HG02852 (cell line): ENCODE measurements at regions not wholly inside any gene's neighbourhood (a gene's known extent, or its start where the extent isn't known, plus 50 kb on each side); places are given as distances from the start of the nearest gene placed in this dataset.
"Not testable (repeated sequence)": the region's sequence is repeated elsewhere in the genome, so short reads cannot be mapped to it uniquely, and the experiment has no call there.

Source experiments
- ATAC-seq: cut with Tn5 transposase; IDR thresholded peaks from one replicate; pipeline ENCODE4 v1.9.1; 2021; ENCODE audit warnings: mild to moderate bottlenecking, moderate library complexity; ENCODE audit not compliant: unreplicated experiment

DNA sequence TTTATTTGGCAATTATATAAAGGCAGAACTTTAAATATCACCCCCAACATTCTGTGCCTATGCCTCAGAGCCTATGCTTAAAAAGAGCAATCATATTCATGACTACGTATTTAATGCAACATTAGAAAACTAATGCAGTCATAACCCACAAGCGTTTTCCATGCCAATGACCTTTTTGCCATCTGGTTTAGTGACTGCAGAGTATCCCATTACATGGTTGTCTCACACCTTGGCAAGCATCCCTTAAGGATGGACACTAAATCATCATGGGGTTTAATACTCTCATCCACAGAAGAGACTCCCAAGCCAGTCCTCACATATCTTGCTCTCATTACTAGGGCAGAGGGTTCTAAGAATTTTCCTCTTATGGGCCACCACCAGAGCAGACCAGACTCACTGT, 188.2 kb upstream of the PLGLB2 start:
- ATAC-seq: not testable (repeated sequence)

DNA sequence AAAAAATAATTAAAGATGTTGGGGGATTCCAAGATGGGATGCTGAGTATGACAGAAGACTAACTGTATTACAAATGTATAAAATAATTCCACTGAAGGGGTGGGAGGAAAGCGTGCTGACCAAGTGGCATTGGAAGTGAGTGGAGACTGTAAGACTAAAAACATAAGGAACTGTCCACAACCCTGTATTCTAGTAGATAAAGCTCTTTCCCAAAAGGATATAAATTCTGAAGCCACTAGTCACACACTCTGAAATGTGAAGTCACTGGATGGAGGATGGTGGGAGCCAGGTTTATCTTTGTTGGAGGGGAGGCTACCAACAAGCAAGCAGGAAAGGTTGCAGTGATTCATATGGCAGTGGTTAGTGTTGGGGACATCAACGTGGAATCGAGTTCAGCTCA, 182.8 kb upstream of the PLGLB2 start:
- ATAC-seq: not testable (repeated sequence)

DNA sequence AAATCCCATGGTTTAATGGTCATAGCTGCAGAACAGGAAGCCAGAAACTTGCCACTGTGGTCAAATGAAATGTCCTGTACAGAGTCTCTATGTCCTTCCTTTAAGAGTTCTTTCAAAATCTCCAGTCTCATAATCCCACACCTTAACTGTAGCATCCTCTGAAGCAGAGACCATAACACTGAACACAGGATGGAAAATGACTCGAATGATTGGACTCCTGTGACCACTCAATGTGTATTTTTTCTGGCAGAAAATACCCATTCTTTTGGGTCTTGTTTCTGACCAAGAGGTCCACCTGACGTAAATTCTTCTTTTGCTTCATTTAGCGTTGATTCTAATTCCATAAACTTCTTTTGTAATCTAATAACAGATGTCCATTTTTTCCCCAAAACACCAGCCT, 181.4 kb upstream of the PLGLB2 start:
- ATAC-seq: not testable (repeated sequence)

DNA sequence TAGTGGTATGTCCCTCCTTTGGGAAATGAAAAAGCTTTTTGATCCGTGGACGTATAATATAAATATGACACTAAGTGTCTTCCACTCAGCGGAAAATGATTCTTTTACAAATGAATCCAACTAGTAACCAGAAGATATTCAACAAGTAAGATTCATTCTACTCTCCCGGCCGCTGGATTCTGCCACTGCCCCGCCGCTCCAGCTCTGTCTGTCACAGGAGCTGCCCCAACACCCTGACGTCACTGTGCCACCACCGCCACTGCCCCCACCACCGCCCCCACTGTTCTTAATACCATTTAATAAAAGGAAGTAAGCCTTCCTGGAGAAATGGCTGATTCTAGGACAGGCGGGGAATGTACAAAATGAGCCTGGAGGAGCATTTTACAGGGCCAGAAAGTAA, 180.8 kb upstream of the PLGLB2 start:
- not testable (repeated sequence) for ATAC-seq

DNA sequence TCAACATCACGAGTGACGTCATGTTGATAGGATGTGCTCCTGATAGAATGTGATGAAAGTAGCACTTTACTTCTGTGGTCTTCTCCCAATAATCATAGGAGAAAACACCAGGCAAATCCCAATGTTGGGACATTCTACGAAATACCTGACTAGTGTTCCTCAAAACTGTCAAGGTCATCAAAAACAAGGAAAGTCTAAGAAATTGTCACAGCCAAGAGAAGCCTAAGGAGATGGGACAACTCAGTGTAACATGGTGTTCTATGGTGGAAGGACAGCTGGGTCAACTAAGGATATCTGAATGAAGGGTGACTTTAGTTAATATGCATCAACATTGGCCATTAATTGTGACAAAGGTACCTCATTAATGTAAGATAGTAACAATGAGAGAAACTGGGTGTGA, 180.0 kb upstream of the PLGLB2 start:
- ATAC-seq: not testable (repeated sequence)

DNA sequence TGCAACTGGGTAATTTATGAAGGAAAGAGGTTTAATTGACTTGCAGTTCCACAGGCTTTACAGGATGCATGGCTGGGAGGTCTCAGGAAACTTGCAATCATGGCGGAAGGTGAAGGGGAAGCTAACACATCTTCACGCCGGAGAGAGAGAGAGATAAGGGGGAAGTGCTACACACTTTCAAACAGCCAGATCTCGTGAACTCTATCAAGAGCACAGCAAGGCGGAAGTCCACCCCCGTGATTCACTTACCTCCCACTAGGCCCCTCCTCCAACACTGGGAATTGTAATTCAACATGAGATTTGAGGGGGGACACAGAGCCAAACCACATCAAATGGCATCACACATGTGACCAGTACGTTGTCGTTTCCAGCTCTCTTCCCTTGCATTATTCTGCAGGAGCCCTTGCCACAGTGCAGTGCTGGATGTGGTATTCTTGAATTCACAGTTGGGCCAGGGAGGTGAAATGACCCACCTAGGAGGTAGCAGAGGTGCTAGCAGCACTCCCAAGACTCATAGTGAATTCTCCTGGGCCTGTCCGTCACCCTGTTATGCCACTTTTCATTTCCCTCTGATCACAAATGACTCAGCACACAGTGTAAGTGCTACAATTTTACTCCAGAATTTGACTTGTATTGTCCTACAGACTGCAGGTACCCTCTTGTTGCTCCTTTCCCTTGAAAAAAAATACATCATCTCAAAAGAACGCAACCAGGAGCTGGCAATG, 179.2 kb upstream of the PLGLB2 start:
- not testable (repeated sequence) for ATAC-seq

DNA sequence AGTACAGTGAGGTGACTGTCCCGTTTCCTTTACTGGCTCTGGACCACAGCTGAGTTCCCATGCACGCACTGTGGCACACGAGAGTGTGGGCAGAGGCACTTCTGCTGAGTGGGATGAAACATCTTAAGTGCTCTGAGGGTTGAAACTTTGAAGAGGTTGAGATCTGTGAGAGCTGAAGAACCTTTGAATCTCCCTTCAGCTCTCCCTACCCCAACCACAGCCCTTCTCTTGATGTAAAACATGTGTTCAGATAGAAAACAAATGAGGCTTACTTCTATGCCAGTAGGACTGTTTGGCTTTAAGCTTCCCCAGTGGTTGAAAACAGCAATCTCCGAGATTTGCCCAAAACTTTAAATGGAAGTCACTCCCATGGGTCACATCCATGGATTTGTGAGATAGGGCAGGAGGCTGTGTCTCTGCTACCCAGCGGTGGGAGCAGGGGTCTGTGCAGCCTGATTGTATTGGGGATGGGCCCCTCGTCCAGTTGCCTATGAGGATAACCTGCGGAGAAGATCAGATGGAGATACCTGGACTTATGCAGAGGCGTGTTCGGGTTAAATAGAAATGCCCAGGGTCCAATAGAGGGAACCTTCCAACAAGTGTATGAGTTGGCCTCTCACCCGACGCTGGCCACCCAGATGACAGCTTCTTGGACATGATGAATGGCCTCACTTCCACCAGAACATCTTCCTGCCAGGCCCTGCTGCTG, 178.0 kb upstream of the PLGLB2 start:
- not testable (repeated sequence) for ATAC-seq

DNA sequence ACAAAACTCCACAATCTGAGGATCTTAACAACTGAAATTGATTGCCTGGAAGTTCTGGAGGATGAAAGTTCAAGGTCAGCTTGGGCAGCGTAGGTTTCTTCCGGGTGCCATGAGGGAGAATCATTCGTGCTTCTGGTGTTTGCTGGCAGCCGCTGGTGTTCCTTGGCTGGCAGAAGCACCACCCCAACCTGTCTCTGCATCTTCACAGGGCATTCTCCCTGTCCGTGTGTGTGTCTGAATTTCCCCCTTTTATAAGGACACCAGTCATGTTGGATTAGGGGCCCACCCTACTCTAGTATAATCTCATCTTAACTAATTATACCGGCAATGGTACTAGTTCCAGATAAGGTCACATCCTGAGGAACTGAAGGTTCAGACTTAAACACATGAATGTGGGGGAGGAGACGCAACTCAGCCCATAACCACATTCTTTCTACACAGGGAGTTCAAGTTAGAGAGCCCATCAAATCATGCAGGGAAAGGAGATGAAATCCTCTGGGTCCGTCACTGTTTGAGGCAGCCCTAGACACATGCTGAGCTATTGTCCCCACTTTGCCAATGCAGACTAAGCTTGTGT, 175.9 kb upstream of the PLGLB2 start:
- not testable (repeated sequence) for ATAC-seq

DNA sequence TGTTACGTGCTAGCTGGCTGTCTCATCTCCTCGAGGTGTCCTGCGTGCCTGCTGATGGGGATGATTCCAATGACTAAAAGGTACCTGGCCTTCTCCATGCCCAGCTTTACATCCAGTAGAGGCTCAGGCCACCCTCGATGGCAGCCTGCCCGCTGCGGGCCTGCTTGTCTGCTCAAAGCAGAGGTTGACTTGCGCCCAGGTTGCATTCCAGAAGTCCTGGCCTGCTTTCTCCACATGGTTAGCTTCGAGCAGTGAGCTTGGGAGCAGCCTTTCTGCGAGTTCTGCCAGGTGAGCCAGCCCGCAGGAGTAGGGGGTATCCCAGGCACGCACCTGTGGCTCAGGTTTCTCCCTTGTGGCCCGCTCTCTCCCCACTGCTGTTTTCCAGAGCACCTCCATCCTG, 175.0 kb upstream of the PLGLB2 start:
- not testable (repeated sequence) for ATAC-seq

DNA sequence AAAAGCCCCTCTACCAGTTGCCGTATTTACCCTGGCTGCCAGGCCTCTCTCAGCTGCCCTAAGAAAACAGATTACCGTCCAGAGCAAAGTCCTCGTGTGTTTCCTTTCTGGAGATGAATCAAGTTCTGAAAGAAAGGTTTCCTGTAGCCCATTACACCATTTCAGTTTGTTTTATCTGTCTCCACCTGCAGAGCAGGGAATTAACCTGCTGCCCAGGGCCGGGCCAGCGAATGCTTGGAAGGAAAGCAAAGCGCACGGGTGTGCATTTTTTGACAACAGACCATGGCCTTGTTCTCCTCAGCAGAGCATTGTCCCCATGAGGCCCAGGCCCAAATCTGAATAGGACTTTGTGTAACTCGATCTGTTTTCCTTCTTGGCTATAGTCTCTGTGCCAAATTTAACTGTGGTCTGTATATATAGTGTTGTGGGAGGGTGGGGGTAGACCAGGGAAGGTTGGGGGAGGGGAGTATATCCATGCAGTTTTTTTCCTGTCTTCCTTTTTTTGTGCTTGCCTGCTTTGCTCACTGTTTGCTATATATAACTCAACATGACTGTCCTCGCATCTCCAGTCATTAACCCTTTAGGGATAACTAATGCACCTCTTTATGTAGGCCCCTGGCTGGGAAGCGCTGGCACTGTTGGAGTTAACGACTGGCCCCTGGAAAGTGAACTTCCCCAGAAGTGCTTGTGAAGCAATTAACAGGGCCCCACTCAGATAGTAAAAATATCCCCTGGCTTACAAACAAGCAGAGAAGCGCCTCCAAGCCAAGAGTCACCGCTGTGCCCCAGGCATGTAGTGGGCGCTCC, 174.3 kb upstream of the PLGLB2 start:
- not testable (repeated sequence) for ATAC-seq

DNA sequence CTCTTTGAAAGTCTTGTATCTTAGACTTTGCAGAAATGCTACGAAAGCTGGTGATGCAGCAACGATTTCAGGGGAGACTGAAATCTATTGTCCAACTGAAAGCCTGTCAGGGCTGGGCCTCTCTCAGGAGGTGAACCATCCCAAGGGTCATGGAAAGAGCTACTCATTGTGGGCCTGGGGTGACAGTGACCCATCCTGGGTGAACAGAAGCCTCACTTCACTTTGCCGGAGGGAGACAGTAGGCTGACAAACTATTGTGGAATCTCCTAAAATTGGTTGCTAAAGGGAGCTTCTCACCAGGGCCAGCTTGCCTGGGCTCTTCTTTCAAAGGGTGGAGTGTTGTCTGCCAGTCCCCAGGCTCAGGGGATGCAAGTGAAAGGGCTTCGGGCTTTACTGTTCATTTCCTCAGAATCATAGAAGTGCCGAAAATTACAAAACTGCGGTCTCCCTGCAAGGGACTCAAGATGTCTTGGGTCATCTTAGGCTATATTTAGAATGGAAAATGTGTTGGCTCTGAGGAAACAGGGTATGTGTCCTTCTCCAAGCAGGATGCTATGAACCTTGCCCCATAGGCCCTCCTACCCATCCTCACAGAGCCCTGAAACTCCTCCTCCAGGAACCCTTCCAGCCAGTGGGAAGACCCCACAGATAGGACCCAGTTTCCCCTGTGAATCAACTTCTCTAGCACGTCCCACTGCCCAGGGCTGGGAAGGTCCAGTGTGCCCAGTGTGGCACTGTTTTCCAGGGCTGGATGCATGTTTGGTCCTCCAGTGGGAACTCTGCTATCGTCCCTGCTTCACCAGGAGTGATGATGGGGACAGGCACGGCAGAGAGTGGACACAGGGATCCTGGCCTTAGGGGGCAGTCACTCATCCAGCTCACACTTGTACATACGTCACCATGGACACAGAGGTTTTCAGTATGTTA, 173.4 kb upstream of the PLGLB2 start:
- not testable (repeated sequence) for ATAC-seq

DNA sequence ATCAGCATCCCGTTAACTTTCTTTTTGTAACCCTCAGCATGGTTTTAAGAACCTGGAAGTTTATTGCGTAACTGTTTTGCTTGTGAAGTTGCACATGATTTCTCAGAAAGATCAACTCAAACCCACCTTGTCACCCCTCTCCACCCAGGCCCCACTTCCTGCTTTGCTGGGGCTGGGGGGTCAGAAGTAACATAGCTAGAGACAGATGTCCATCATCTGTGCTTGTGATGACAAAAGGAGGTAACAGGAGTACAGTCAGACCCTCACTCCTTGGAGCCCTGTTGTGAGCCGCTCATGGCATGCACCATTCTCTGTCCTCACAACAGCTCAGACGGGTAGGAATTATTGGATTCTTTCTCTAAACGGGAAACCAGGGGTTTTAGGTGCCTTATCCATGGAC, 172.7 kb upstream of the PLGLB2 start:
- not testable (repeated sequence) for ATAC-seq

DNA sequence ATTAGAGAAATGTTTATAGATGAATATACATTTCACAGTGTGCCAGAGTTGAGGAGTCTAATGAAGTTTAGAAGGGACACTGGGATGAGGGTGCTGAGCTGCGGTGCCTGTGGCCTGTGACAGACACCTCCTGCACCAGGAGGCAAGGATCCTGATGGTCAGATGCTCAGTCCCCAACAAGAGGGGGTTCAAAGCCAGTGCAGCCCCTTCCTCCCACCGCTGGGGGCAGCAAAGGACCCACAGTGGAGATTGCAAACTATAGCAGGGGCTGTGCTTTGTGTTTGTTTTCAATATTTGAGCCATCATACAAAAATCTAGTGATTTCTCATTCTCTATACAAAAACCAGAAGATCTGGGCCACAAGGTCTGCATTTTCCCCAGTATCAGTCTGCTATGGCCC, 170.5 kb upstream of the PLGLB2 start:
- ATAC-seq: not testable (repeated sequence)

DNA sequence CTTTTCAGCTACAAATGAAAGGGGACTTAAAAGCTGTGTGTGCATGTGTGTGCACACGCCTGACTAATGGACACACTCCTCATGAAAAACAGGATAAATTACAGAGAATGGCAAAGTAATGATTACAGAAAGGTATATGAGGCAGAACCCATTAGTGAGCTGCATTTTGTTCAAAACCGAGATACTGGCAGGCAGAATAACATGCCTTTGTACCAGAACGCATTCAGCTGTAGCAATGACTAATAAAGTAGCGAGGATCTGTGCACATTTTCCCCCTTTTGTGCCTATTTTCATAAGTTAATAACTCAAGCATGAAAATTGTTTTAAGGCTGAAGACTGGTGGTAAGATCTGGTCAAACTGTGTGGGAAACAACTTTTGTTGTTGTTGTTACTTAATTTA, 165.7 kb upstream of the PLGLB2 start:
- ATAC-seq: not testable (repeated sequence)

DNA sequence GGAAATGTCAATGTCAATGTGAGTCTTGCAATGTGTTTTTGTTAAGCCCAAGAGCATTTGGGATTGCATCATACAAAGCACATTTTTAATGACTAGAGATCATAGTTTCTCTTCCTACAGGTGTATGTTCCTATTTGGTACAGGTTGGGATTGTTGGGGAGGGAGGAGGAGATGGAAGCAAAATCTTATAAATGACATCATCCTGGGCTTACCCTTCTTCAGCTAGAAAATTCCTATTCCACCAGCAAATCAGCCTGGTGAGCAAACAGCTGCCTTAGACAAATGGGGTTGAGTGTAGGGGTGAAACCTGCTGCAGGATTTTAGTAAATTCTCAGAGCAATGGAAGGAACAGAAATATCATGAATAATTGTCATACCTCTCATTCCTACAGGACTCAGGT, 165.3 kb upstream of the PLGLB2 start:
- ATAC-seq: not testable (repeated sequence)

DNA sequence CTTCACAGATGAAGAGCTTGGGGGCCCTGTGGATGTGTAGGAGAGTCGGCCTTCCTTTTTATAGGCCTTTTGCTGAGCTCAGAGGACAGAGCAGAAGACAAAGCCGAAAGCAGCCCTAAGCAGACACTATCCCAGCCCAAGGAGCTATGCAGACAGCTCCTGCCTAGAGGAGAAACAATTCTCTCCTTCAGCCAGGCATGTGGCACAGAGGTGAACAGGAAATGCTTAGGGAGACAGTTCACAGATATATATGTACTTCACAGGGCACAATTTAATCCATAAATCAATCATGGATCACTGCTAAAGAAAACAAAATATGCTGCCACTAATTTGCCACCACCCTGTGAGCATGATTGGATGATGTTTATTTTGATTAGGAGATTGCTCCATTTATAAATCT, 164.5 kb upstream of the PLGLB2 start:
- ATAC-seq: not testable (repeated sequence)

DNA sequence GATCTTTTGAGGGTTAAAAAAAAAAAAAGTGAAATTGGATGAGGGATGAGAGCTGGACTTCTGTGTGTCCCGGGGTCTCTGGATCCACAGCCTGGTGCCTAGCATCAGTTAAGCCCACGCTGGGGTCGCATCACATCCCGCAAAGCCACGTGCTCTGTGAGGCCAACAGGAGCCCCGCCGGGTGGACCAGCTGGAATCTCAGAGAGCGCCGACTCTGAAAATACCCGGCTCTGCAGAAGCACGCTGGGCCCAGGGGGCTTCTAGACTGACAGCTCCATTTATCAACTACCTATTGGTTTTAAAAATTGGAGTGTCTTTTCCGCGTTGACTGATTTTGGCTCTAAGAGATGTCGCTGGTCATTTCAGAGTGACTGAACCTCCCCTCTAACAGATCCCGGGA, 164.1 kb upstream of the PLGLB2 start:
- ATAC-seq: not testable (repeated sequence)

DNA sequence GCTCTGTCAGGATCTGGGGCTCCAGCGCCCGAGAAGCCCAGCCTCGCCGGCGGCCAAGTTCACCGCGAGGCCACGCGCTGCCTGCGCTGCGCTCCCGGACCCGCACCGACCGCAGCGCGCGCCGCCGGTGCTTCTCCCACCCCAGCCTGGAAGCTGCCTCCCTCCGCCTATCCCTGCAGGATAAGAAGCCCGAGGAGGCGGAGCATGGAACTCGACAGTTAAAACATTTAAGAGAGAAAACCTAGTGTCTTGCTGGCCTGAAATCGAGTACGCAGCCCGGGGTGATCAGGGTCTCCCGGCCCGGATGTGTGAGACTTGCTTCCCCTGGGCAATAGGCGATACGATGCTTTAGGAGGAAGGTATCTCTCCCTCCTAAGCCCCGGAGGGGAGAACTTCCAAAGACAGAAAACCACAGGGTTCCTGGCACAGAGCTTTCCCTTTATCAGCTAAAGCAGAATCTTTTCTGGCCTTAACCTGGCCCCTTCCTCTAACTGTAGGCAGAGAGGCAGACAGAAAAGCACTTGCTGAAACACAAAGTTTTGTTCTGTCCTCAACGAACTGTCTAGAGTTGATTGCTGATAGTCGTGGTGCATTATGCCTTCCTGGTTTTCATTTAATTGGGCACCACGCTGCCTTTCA, 163.5 kb upstream of the PLGLB2 start:
- ATAC-seq: not testable (repeated sequence)

DNA sequence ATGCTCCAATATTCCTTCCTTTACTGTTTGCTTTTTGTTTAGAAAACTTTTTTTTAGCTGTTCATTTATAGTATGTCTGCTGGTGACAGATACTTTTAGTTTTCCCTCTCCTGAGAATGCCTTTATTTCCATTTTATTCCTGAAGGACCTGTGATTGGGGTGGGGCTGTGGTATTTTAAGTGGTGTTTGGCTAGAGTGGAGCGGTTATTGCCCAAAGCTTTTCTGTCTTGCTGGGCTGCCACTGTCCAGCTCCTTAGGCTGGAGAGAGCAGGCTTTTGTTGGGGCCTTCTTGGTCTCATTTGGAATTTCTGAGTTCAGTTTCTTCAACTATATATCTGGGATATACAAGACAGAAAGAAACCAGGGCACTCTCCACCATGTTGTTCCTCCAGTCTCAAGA, 160.0 kb upstream of the PLGLB2 start:
- ATAC-seq: not testable (repeated sequence)

DNA sequence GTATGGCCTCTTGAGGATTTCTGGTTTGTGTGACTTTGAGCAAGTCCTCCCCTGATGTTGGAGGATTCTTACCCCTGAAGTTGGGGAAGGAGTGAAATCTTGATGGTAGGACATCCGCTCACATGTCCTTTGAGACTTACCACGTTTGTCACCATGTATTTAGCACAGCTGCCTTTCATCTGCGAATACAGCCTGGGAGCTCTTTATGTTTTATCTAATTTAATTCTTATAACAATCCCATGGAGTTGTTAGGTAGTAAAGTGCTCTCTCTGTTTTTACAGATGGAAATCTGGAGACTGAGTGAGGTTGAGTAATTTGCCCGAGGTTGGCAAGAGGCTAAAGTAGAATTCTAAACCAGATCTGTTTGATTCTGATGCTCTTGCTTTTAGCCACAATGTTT, 154.9 kb upstream of the PLGLB2 start:
- not testable (repeated sequence) for ATAC-seq
